Anterior cingulate cortex (tissue), 58 donors: ENCODE measurements at regions not wholly inside any gene's neighbourhood (a gene's known extent, or its start where the extent isn't known, plus 50 kb on each side); places are given as distances from the start of the nearest gene placed in this dataset.
"Not testable (repeated sequence)": the region's sequence is repeated elsewhere in the genome, so short reads cannot be mapped to it uniquely, and the experiment has no call there.

Source experiments
- DNase-seq, 58 donors: peaks; one replicate each; lab custom pipeline; 2025; lab: John Stamatoyannopoulos, UW

DNA sequence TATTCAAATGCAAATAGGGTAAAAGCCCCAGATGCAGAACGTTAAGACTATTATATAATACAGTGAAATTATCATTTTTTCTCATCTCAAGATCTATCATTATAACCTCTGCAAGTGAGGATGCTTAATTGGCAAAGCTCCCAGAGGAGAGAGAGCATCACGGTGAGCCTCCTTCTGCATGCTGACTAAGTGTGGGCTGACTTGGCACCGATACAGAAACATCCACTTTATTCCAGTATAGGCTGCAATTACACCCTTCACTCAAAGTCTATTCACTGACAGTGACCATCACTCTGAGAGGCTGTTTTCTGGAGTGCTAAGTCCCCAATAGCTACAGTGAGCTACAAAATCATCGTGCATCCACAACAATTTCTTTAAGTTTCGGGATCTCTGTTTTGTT lies 171.1 kb upstream of the NBPF9 start:
- DNase-seq, result not testable (repeated sequence)

DNA sequence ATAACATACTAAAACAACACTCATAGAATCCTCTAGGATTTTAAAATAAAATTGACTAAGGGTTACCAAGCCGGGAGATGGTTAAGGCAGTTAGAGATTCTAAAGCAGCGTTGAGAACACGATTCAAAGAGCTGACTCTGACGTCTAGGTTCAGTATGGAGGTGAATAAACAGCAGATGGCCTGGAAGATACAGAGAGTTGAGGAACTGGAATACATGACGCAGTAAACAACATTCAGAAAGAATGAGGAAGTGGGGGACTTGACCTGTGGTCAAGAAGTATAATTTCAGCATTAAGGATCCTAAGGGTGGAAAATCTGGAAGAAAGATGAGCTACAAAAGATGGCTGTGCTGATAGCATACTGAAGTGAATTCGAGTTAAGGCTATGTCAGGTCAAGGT lies 172.5 kb upstream of the NBPF9 start:
- DNase-seq, result not testable (repeated sequence)

DNA sequence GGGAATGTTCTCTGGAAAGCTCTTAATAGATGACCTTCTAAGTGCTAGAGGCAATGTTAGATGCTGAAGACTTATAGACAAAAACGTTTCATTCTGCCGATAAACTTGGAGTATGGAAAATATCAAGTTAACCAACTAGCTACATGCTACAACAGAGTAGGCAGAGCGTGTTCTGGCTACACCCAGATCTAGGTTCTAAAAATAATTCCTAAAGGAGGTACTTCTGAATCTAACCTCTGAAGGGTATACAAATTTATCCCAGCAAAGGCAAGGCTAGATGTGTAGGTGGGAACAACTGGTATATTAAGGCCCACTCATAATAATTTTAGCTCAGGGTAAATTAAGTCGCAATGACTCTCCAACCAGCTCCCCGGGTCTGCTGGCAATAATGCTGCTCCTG lies 173.1 kb upstream of the NBPF9 start:
- not testable (repeated sequence) for DNase-seq

DNA sequence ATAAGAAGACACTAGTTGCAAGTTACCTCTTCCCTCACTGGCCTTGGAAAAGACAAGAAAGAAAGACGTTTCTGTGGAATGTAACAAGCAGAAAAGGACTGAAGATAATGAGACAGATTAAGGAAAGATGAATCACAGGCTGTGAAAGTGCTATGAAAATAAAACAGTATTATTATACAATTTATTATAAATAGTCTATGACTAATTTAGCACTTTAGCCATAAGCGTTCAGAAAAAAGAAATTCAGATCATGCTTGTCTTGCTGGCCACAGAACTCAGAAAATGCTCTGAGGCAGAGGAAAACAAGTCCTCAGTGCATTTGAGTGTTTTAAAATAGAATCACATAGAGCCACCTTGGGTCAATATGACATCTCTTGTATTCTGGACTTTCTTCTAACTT lies 174.8 kb upstream of the NBPF9 start:
- DNase-seq, result not testable (repeated sequence)

DNA sequence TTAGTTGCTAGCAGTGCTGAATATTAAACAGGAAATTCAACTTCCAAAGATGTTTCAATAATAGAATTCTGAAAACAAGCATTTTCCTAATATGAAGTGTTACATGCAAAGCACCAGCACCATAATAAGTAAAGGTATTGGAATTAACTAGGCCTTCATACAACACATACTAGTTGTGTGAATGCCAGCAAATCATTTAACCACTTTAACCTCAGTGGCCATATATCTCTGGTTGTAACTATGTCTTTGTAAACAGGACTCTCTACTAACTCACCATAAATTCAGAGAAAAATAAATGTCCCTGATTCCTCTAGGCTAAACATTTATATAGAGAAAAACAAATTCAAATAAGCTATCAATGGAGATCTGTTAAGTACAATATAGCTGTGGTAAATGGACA lies 175.7 kb upstream of the NBPF9 start:
- not testable (repeated sequence) for DNase-seq

DNA sequence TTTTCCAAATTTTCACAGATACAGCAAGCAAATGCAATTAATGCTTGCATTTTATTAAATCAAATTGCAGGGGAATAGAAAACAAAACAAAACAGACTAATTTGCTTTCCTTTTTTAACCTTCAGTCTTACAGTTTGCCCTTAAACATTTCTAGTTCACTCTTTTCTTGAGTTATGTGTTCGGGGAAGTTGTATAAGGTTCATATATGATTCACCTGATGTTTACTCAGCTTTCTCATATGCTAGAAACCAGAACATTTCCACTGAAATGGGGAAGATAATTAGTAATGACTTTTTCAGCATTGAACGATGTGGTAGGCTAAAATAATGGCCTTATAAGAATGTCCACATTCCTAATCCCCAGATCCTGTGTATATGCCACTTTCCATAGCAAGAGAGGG lies 176.2 kb upstream of the NBPF9 start:
- DNase-seq, result not testable (repeated sequence)

DNA sequence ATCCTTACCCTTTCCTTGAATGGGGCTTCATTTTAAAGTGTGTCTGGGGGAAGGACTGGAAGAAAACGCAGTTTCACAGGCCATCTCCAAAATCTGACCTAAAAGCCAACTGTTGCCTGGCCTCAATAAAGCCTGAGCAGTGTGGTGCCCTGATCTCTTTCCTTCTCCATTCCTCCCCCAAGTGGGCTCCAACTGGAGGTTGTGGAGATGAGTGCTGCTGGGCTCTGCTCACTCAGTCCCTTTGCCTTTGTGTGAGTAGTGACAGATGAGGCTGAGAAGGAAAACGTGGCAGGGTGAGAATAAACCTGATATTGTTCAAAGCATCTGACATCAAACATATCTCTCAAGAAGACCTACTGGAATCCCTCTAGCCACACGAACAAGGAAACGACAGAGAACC lies 181.4 kb upstream of the NBPF9 start:
- not testable (repeated sequence) for DNase-seq

DNA sequence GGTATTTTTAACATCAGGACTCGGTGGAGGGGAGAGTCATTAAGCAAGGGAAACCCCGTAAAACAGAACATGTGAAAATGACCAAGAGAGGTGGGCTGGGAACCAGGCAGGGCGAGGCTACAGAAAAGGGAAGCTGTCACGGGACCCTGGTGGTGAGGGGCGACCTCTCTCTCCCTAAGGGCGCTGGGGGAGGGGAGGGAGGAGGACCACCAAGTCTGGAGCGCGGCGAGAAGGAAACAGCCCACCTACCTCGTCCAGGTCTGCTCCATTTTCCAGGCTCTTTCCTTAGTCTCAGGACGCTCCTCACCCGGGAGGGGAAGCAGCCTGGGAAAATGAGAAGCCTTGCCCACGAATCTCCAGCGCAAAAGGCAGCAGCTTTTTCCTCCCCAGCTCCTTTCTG lies 181.9 kb upstream of the NBPF9 start:
- DNase-seq, result not testable (repeated sequence)

DNA sequence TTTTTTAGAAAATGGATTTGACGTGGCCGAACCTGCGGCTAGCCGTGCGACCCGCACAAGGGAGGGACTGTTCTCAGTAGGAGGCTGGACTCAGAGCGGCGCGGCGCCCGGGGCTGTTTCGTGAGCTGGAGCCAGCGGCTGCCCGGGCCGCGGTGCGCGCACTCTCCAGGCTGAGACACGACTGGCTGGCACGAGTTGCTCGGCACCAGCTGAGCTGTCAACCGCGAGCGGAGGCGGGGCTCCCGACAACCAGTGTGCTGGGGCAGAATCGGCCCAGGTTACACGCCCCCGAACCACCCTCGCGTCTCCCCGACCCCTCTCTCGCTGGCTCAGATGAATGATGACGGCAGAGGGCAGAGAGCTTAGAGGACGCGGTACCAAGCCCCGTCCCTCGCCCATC lies 182.3 kb upstream of the NBPF9 start:
- not testable (repeated sequence) for DNase-seq

DNA sequence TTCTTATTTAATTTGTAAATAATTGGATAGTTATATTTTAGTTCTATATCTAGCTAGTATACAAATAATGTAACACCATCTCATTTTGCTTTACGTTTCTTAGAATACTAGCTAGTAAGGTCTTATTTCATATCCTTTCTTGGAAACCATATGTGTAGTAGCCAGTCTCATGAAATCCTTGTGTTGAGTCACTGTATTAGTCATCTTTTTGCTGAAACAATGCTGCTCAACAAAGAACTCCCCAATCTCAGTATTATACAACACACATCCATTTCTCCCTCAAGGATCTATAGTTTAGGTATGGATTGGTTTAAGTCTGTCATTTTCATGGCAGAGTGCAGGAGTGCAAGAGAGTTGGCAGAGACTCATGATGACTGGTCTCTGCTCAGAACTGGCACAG lies 185.2 kb upstream of the NBPF9 start:
- DNase-seq, result not testable (repeated sequence)

DNA sequence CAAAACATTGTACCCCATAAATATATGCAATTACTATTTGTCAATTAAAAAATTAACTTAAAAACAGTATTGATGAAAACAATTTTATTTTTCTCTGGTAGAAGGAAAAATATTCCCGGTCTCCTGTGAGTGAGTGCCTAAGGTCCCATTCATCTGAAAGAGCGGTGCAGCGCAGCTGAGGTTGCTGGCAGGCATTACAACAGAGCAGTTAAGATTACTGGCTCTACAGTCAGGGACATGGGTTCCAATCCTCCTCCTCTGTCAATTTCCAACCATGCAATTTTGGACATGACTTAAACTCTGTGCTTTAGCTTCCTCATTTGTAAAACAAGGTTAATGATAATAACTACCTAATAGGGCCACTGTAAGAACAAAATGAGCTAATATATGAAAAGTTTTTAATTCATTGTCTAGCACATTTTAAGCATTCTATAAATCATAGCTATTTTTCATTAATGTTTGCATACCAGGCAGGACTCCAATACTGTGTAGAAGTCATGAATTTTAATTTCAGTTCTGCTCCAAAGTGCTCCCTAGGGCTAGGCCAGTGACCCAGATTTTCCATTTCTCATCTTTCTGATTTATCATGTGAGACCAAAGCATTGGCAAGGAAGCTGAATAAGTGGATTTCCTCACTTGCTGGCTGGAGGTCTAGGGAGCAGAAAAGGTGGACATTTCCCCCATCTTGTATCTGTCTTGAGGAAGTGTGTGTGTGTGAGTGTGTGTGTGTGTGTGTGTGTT lies 174.2 kb upstream of the NBPF19 start:
- not testable (repeated sequence) for DNase-seq

DNA sequence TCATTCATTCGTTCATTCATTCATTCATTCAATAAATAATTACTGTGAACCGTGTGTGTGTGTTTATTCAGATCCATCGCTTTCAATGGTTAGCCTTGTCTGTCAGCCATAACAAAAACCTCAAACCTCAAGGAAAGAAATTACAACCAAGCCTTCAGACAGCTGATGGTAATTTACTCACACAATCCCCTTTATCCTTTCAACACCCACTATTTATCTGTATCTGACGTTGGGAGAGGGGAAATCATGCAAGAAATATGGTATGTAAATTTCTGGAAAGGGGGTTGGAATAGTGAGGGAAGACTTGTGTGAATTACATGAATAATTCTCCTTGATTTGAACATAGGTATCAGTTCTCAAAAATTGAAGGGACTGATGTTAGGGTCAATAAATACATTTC lies 173.6 kb upstream of the NBPF19 start:
- DNase-seq, result not testable (repeated sequence)

DNA sequence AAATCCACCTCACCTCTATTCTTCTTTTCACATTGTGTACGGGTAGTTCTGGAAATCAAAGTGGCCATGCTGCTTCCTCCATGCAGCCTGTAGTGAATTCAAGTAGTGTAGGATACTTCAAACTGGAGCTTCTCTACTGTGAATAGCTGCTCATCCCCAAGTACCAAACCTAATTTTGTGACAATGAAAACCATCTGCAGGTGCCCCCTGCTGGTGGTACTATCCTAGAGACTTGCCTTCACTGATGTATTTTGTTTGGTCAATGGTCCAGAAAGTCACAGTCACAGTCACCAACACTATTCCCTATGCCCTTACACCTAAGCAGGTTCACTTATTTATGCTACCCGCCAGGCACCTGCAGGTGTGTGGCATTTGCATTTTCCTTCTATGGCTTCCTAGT lies 170.0 kb upstream of the NBPF19 start:
- DNase-seq, result not testable (repeated sequence)

DNA sequence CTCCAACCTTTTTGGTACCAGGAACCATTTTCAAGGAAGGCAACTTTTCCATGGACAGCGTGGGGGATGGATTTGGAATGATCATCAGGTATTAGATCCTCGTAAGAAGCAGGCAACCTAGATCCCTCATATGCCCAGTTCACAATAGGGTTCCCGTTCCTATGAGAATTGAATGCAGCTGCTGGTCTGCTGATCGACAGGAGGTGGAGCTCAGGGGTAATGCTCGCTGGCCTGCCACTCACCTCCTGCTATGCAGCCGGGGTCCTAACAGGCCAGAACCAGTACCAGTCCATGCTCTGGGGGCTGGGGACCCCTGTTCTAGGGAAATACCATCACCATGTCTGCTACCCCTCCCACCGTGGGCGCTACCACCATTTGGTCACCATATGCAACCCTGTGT lies 167.2 kb upstream of the NBPF19 start:
- not testable (repeated sequence) for DNase-seq

DNA sequence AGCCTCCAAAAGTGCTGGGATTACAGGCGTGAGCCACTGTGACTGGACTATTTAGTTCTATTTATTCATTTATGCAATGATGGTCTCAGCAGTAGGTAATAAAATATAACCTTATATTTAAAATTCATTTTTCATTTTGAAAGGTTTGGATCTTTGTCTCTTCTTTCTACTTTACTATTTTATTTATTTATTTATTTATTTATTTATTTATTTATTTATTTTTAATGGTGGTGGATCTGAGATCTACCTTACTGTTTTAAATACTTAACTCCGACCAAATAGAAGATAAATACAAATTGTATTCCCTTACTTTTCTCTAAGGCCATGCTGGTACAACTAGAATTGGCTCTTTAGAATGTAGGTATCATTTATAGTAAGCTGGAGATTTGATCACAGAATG lies 159.9 kb upstream of the NBPF19 start:
- not testable (repeated sequence) for DNase-seq

DNA sequence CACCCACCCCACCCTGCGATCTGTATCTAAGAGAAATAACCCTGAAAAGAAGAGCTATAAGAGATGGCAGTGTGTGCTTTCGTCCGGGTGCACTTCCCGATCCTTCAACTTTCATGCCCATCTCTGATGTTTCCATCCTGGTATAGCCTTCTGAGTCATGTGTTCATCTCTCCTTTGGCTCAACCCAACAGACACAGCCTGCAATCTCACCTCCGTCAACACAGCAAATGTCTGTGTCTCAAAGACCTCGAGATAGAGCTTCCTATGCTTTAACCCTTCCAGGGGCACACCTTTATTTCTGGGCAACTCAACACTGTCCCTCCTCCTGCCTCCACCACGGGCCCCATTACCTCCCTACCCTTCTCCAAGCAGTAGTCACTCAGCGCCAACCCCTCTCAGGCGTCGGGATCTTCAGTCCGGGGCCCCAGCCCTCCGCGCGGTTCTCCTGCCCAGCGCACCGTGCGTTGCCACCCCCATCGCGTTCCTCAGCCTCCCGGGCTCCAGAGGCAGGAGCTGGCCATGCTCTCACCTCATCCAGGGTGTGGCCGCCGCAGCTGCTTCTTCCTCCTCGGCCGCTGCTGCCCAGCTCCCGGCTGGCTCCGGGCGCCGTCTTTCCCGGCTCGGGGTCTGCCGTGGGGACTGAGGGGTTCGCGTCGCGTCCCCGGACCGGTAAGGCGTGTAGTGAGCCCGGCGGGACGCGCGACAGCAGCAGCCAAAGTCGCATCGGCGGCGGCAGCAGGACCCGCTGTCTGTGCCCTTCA lies 153.7 kb upstream of the NBPF19 start:
- not testable (repeated sequence) for DNase-seq

DNA sequence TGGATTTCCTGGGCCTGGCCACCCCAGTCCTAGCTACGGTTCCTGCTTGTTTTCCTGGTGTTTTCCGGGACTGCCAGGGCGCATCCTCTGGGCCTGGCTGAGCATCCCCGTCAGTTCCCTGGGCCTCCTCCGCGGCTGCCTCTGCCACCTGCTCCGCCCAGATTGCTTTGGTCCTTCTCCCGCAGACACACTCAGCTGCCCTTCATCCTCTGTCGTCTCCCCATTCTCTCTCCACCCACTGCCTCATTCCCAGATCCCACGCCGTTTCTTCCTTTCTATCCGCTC lies 153.2 kb upstream of the NBPF19 start:
- not testable (repeated sequence) for DNase-seq

DNA sequence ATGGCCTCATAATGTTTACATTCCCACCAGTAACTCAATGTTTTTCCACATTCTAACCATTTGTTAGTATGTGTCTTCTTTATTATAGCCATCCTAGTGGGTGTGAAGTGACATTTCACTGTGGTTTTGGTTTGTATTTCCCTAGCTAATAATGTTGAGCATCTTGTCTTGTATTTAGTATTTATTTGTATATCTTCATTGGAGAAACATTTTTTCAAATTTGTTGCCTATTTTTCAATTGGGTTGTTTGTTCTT lies 144.8 kb upstream of the NBPF19 start:
- not testable (repeated sequence) for DNase-seq

DNA sequence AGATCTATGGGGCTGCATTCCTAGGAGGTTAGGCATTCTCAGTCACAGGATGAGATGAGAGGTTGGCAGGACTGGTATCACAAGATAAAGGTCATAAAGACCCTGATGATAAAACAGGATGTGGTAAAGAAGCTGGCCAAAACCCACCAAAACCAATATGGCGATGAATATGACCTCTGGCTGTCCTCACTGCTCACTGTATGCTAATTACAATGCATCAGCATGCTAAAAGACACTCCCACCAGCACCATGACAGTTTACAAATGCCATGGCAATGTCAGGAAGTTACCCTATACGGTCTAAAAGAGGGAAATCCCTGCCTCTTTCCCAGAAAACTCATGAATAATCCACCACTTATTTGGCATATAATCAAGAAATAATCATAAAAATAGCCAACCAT lies 138.8 kb upstream of the NBPF19 start:
- DNase-seq, result not testable (repeated sequence)

DNA sequence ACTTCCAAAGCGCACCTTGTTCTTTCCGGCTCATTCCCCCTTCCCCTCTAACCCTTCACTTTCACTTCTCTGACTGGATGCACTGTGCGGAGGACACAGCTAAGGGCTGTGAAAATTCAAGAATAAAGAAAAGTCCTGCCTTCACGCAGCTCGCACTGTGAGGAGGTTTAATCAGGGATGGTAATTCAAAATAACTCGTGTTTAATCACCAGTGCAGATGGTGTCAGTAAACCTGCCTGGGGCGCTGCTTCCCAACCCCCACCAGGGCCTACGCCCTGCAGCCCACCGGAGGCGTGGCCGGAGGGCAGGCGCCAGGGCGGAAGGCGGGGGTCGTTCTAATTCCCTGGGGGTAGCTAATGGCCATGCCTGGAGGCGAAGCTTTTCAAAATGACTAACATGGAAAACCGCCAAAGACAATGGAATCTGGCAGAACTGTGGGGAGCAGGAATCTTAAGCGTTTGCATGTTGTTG lies 136.6 kb upstream of the NBPF19 start:
- DNase-seq, result not testable (repeated sequence)

DNA sequence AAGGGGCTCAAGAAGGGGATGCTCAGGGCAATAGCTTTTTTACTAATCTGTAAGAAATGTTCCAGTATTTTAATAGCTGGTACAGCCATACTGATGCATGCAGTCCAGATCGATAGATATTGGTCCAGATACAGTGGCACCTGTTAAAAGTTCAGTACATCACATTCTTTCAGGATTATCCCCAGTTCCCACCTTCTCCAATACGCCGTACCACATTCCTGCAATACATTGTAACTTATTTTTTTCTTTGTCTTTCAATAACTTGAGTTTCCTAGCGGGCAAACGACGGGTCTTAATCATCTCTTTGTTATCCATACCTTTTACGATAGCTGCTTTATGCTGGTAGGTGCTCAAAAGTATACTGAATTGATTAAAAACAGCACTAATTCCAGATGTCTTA lies 136.1 kb upstream of the NBPF19 start:
- not testable (repeated sequence) for DNase-seq

DNA sequence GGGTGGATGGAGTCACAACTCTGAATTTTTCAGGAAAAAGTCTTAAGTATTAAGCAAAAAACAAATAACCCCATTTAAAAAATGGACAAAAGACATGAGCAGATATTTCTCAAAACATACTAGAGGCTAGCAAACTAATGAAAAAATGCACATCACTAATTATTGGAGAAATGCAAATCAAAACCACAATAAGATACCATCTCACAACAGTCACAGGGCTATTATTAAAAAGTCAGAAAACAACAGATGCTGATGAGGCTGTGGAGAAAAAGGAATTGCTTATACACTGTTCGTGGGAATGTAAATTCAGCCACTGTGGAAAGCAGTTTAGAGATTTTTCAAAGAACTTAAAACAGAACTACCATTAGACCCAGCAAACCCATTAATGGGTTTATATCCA lies 125.4 kb upstream of the NBPF19 start:
- DNase-seq, result not testable (repeated sequence)
